ENCODE measurements at regions not wholly inside any gene's neighbourhood (a gene's known extent, or its start where the extent isn't known, plus 50 kb on each side); places are given as distances from the start of the nearest gene placed in this dataset.
A peak's percentile ranks its signal among the peaks of the same experiment; 100 is the strongest.

DNA sequence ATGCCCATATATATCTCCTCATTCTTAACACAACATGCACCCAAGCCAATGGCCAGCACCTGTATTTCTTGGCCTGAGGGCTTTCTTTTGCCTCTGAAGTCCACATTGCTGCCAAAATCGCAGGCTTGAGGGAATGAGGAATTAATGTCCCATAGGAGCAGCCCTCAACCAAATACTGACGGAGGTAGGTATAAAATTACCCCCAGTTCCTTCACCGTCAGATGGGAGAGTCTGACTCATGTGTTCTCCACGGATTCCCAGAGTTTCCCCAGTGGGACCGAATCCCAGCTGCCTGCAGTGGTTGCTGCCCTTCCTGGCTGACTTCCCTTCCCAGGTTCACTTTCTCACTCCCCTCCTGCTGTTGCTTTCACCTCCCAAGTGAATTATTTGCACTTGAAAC, 602.2 kb upstream of the NOX3 start:
- no peak for ATAC-seq
- no peak for TF ChIP-seq SNAI2 (CRISPR knock-in tag; IDR thresholded peaks at IDR 0.05)
- TF ChIP-seq ZFP30 (CRISPR knock-in tag; IDR thresholded peaks at IDR 0.05) = no peak
- no peak for TF ChIP-seq ZC3H10 (CRISPR knock-in tag; IDR thresholded peaks at IDR 0.05)
- TF ChIP-seq CSDC2 (CRISPR knock-in tag; IDR thresholded peaks at IDR 0.05) = no peak
- no peak for TF ChIP-seq ESRRG (CRISPR knock-in tag; IDR thresholded peaks at IDR 0.05)

DNA sequence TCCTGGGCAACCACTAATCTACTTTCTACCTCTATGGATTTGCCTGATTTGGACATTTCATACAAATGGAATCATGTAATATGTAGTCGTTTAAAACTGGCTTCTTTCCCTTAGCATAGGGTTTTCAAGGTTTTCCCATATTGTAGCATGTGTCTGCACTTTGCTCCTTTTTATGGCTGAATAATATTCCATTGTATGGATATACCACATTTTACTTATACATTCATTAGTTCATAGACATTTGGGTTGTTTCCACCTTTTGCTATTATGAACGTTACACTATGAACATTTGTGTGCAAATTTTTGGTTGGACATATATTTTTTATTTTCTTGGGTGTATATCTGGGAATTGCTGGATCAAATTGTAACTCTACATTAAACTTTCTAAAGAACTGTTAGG, 600.4 kb upstream of the NOX3 start:
- no peak for TF ChIP-seq ZFP3 (CRISPR knock-in tag; IDR thresholded peaks at IDR 0.05)
- peak; percentile 94 for TF ChIP-seq ZNF8 (CRISPR knock-in tag; IDR thresholded peaks at IDR 0.05)
- ATAC-seq = no peak

DNA sequence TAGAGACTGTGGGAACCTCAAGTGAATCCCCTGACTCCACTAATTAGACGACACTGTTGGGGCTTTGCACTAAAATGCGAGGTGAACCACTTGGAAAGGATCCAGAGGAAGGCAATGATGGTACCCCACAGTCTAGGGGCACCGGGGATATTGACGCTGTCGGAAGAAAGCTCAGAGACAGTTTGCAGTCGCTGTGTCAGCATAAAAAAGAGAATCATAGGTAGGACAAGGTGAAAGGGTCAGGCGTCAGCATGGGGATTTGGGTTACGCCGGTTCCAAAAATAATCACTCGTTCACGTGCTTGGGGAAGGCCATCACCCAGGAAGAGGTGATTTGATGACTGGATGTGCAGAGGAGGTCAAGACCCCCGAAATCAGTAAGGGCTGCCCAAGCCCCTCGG, 598.0 kb upstream of the NOX3 start:
- ATAC-seq = no peak
- TF ChIP-seq RARB (CRISPR knock-in tag; IDR thresholded peaks at IDR 0.05) (no peak), GLIS3 (CRISPR knock-in tag; IDR thresholded peaks at IDR 0.05) (no peak), ZNF565 (CRISPR knock-in tag; conservative IDR thresholded peaks at IDR 0.05; ENCODE audit: low read depth) (no peak), CSDC2 (CRISPR knock-in tag; IDR thresholded peaks at IDR 0.05) (no peak), PPARA (CRISPR knock-in tag; IDR thresholded peaks at IDR 0.05; ENCODE audit: borderline replicate concordance) (no peak), ZFP30 (CRISPR knock-in tag; IDR thresholded peaks at IDR 0.05) (no peak), BACH2 (CRISPR knock-in tag; IDR thresholded peaks at IDR 0.05; ENCODE audit: borderline replicate concordance) (no peak), ZC3H10 (CRISPR knock-in tag; IDR thresholded peaks at IDR 0.05) (no peak), SNAI2 (CRISPR knock-in tag; IDR thresholded peaks at IDR 0.05) (no peak), ZFP3 (CRISPR knock-in tag; IDR thresholded peaks at IDR 0.05) (no peak), ISL1 (CRISPR knock-in tag; IDR thresholded peaks at IDR 0.05) (no peak), TCF4 (CRISPR knock-in tag; IDR thresholded peaks at IDR 0.05; ENCODE audit: borderline replicate concordance) (no peak), TOX (CRISPR knock-in tag; IDR thresholded peaks at IDR 0.05; ENCODE audit: borderline replicate concordance) (no peak), ZNF8 (CRISPR knock-in tag; IDR thresholded peaks at IDR 0.05) (no peak), OSR1 (CRISPR knock-in tag; IDR thresholded peaks at IDR 0.05) (no peak)
- TF ChIP-seq, protein P1, sequence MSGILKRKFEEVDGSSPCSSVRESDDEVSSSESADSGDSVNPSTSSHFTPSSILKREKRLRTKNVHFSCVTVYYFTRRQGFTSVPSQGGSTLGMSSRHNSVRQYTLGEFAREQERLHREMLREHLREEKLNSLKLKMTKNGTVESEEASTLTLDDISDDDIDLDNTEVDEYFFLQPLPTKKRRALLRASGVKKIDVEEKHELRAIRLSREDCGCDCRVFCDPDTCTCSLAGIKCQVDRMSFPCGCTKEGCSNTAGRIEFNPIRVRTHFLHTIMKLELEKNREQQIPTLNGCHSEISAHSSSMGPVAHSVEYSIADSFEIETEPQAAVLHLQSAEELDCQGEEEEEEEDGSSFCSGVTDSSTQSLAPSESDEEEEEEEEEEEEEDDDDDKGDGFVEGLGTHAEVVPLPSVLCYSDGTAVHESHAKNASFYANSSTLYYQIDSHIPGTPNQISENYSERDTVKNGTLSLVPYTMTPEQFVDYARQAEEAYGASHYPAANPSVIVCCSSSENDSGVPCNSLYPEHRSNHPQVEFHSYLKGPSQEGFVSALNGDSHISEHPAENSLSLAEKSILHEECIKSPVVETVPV (CRISPR knock-in tag; IDR thresholded peaks at IDR 0.05) = no peak
- TF ChIP-seq, protein P2, sequence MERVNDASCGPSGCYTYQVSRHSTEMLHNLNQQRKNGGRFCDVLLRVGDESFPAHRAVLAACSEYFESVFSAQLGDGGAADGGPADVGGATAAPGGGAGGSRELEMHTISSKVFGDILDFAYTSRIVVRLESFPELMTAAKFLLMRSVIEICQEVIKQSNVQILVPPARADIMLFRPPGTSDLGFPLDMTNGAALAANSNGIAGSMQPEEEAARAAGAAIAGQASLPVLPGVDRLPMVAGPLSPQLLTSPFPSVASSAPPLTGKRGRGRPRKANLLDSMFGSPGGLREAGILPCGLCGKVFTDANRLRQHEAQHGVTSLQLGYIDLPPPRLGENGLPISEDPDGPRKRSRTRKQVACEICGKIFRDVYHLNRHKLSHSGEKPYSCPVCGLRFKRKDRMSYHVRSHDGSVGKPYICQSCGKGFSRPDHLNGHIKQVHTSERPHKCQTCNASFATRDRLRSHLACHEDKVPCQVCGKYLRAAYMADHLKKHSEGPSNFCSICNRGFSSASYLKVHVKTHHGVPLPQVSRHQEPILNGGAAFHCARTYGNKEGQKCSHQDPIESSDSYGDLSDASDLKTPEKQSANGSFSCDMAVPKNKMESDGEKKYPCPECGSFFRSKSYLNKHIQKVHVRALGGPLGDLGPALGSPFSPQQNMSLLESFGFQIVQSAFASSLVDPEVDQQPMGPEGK (CRISPR knock-in tag; IDR thresholded peaks at IDR 0.05; ENCODE audit: borderline replicate concordance) = no peak

DNA sequence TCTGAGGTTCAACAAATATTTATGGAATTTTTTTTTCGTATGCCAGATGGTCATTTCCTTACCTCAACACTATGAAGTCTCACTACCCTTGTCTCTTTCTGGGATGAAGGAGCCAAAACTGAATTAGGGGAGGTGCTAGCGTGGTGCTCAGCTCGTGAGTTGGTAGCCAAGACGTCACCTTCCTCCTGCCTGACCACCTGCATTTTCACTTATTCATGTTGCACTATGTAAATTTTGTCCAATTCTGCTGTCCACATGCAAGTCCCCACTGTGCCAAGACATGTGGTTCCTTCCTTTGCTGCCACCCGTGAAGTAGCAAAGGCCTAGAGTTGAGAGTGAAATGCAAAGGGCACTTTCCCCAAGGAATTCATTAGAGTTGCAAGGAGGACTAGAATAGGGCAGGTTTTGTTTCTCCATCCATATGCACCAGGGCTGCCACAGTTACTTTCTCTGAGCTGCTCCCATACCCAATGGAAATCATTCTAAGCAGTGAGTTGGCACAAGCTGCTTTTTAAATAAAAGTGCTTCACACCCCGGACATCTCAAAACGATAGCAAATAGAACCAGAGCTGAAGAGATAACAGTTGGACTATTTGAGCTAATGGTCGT, 591.3 kb upstream of the NOX3 start:
- TF ChIP-seq ZC3H10 (CRISPR knock-in tag; IDR thresholded peaks at IDR 0.05) (no peak), ZFP3 (CRISPR knock-in tag; IDR thresholded peaks at IDR 0.05) (no peak), CSDC2 (CRISPR knock-in tag; IDR thresholded peaks at IDR 0.05) (no peak), BACH2 (CRISPR knock-in tag; IDR thresholded peaks at IDR 0.05; ENCODE audit: borderline replicate concordance) (no peak), TCF4 (CRISPR knock-in tag; IDR thresholded peaks at IDR 0.05; ENCODE audit: borderline replicate concordance) (no peak), ZNF70 (CRISPR knock-in tag; IDR thresholded peaks at IDR 0.05) (no peak), GLIS3 (CRISPR knock-in tag; IDR thresholded peaks at IDR 0.05) (no peak), SNAI2 (CRISPR knock-in tag; IDR thresholded peaks at IDR 0.05) (no peak)
- TF ChIP-seq, protein P3, sequence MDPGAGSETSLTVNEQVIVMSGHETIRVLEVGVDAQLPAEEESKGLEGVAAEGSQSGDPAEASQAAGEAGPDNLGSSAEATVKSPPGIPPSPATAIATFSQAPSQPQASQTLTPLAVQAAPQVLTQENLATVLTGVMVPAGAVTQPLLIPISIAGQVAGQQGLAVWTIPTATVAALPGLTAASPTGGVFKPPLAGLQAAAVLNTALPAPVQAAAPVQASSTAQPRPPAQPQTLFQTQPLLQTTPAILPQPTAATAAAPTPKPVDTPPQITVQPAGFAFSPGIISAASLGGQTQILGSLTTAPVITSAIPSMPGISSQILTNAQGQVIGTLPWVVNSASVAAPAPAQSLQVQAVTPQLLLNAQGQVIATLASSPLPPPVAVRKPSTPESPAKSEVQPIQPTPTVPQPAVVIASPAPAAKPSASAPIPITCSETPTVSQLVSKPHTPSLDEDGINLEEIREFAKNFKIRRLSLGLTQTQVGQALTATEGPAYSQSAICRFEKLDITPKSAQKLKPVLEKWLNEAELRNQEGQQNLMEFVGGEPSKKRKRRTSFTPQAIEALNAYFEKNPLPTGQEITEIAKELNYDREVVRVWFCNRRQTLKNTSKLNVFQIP (CRISPR knock-in tag; IDR thresholded peaks at IDR 0.05; ENCODE audit: borderline replicate concordance, low read depth) = no peak
- ATAC-seq = no peak

DNA sequence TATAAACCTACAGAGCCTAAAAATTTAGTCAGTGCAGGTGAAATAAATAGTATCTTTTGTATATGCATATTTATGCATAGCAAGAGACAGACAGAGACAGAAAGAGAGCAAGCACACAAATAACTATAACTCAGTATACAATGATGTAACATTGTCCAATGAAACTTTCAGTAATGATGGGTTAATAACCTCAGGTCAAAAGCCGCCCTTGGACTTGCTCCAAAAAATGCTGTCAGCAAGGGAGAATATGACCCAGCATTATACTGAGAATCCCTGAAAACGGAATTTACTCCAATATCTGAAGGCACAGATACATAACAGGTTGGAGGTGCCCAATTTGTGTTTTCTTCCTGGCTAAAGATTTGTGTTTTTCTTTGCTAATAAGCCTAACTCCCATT, 590.6 kb upstream of the NOX3 start:
- TF ChIP-seq OSR1 (CRISPR knock-in tag; IDR thresholded peaks at IDR 0.05) (no peak), ZNF565 (CRISPR knock-in tag; conservative IDR thresholded peaks at IDR 0.05; ENCODE audit: low read depth) (no peak), RARB (CRISPR knock-in tag; IDR thresholded peaks at IDR 0.05) (no peak), TCF4 (CRISPR knock-in tag; IDR thresholded peaks at IDR 0.05; ENCODE audit: borderline replicate concordance) (no peak), ZFP3 (CRISPR knock-in tag; IDR thresholded peaks at IDR 0.05) (no peak)
- TF ChIP-seq, protein P4, sequence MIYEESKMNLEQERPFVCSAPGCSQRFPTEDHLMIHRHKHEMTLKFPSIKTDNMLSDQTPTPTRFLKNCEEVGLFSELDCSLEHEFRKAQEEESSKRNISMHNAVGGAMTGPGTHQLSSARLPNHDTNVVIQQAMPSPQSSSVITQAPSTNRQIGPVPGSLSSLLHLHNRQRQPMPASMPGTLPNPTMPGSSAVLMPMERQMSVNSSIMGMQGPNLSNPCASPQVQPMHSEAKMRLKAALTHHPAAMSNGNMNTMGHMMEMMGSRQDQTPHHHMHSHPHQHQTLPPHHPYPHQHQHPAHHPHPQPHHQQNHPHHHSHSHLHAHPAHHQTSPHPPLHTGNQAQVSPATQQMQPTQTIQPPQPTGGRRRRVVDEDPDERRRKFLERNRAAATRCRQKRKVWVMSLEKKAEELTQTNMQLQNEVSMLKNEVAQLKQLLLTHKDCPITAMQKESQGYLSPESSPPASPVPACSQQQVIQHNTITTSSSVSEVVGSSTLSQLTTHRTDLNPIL (CRISPR knock-in tag; IDR thresholded peaks at IDR 0.05; ENCODE audit: low read depth) = no peak
- ATAC-seq = no peak
